Lung (tissue), 11 donors: ENCODE measurements at regions not wholly inside any gene's neighbourhood (a gene's known extent, or its start where the extent isn't known, plus 50 kb on each side); places are given as distances from the start of the nearest gene placed in this dataset.

Experiments
- ATAC-seq: fragments of 200-7000 bp; cut with Tn5 transposase; one replicate; pipeline ENCODE4 v1.9.1; 2020; ENCODE audit warnings: moderate number of reproducible peaks; ENCODE audit not compliant: insufficient read depth, low FRiP score
- DNase-seq, 3 donors: peaks; one replicate each; pipeline ENCODE4 v3.0.0-alpha.2; 2013 to 2017
- H3K27ac ChIP-seq, 2 donors: one replicate each; pipeline ENCODE4 v1.5.1; 2013; ENCODE audit warnings: mild to moderate bottlenecking in 2 of 2, moderate library complexity in 2 of 2, control low read depth in 1 of 2, inconsistent platforms in 1 of 2, low read depth in 1 of 2, low read length in 1 of 2
- H3K27me3 ChIP-seq, 3 donors: one replicate each; pipeline ENCODE4 v1.5.1; 2013; ENCODE audit warnings: low read length in 2 of 3; ENCODE audit not compliant: control insufficient read depth in 3 of 3, insufficient read depth in 3 of 3
- H3K36me3 ChIP-seq, 4 donors: one replicate each; pipeline ENCODE4 v1.5.1; 2013; ENCODE audit warnings: low read length in 4 of 4, mild to moderate bottlenecking in 1 of 4, moderate library complexity in 1 of 4; ENCODE audit not compliant: control insufficient read depth in 4 of 4, insufficient read depth in 4 of 4
- H3K4me1 ChIP-seq, 5 donors: one replicate each; pipeline ENCODE4 v1.5.1; 2013; ENCODE audit warnings: low read length in 5 of 5, mild to moderate bottlenecking in 2 of 5, moderate library complexity in 1 of 5; ENCODE audit not compliant: control insufficient read depth in 5 of 5, insufficient read depth in 5 of 5
- H3K4me3 ChIP-seq: one replicate; pipeline ENCODE4 v1.5.1; 2013; ENCODE audit warnings: mild to moderate bottlenecking, control low read depth, moderate library complexity
- H3K9ac ChIP-seq, 2 donors: one replicate each; pipeline ENCODE4 v1.5.1; 2013; ENCODE audit warnings: low read length in 2 of 2, control low read depth in 1 of 2; ENCODE audit not compliant: insufficient read depth in 1 of 2
- H3K9me3 ChIP-seq, 4 donors: one replicate each; pipeline ENCODE4 v1.5.1; 2013; ENCODE audit warnings: low read length in 3 of 4, mild to moderate bottlenecking in 1 of 4, moderate library complexity in 1 of 4; ENCODE audit not compliant: control insufficient read depth in 4 of 4, insufficient read depth in 3 of 4
- CTCF ChIP-seq: IDR thresholded peaks from 2 replicates; pipeline ENCODE4 v1.5.1; 2012; ENCODE audit warnings: mild to moderate bottlenecking; ENCODE audit errors: control extremely low read depth, extremely low read depth
- WGBS, 2 donors: extraction: QIAGEN DNeasy Blood & Tissue Kit; methylation state at CpG; one replicate each; pipeline ENCODE4 v1.1.7; 2013; 5-methylcytosine and 5-hydroxymethylcytosine counted together
- donor health status: control.
- donor health status: control.
- donor health status: Bipolar disorder and iron deficiency.
- donor health status: healthy.
- donor health status: DM: yes; HTN: yes; CAD: no.

GRCh38 chr6:139923964-139924475 lies 549.6 kb upstream of the CITED2 start:
- DNase-seq (no peak), ATAC-seq (no peak)
- TF ChIP-seq CTCF: no peak
- Histone ChIP-seq H3K36me3 (no peaks in the 10 kb centered on the region), H3K9me3 (no peaks in the 10 kb centered on the region), H3K9ac (no peak overlapping the region), H3K4me1 (peaks cover 0 to 21% (median 6%) of the 10 kb centered on the region in 5 donors), H3K27me3 (no peaks in the 10 kb centered on the region), H3K4me3 (no peak overlapping the region), H3K27ac (no peak overlapping the region)
- 91 to 94% methylated on average over 5 of the region's 5 CpGs for WGBS, 2 donors

- H3K27ac ChIP-seq: no peak overlapping the region
- no peaks in the 10 kb centered on the region for H3K27me3 ChIP-seq
- peaks cover 0 to 21% (median 4%) of the 10 kb centered on the region in 5 donors for H3K4me1 ChIP-seq
- H3K9ac ChIP-seq: no peak overlapping the region
- H3K36me3 ChIP-seq: no peaks in the 10 kb centered on the region
- no peak for ATAC-seq
- DNase-seq: no peak
- no peak overlapping the region for H3K4me3 ChIP-seq
- no peaks in the 10 kb centered on the region for H3K9me3 ChIP-seq
- no peak for TF ChIP-seq CTCF
- WGBS, 2 donors: 95 to 97% methylated on average over 4 of the region's 4 CpGs
These were observed 547.8 kb upstream of the CITED2 start for GRCh38 chr6:139922236-139922635.

GRCh38 chr6:139920776-139921100 lies 546.3 kb upstream of the CITED2 start:
- WGBS, 2 donors: 63 to 69% methylated on average over 2 of the region's 2 CpGs
- no peaks in the 10 kb centered on the region for H3K36me3 ChIP-seq
- DNase-seq (no peak), ATAC-seq (no peak)
- no peak for TF ChIP-seq CTCF
- H3K9ac ChIP-seq: no peak overlapping the region
- H3K27me3 ChIP-seq: no peaks in the 10 kb centered on the region
- no peak overlapping the region for H3K4me3 ChIP-seq
- peaks cover 0 to 17% (median 3%) of the 10 kb centered on the region in 5 donors for H3K4me1 ChIP-seq
- H3K9me3 ChIP-seq: no peaks in the 10 kb centered on the region
- no peak overlapping the region for H3K27ac ChIP-seq
